Kidney (tissue), 13 donors: ENCODE measurements at regions not wholly inside any gene's neighbourhood (a gene's known extent, or its start where the extent isn't known, plus 50 kb on each side); places are given as distances from the start of the nearest gene placed in this dataset.

ENCODE experiments used
- DNase-seq, 5 donors: peaks; one replicate each; pipeline ENCODE4 v3.0.0-alpha.2; 2013 to 2020
- FAIRE-seq: peaks from 2 replicates; lab custom pipeline; 2012; peaks lifted over from hg19 to GRCh38; lab: Jason Lieb, UNC
- H3K27ac ChIP-seq, 2 donors: one replicate each; pipeline ENCODE4 v1.7.0; 2013; ENCODE audit warnings: low read depth in 2 of 2, low read length in 2 of 2, inconsistent platforms in 1 of 2
- H3K27me3 ChIP-seq: one replicate; pipeline ENCODE4 v1.7.1; 2013; ENCODE audit warnings: low read length, inconsistent platforms; ENCODE audit not compliant: control insufficient read depth, insufficient read depth
- H3K36me3 ChIP-seq, 3 donors: one replicate each; pipeline versions ENCODE4 v1.7.0 to v1.7.1; 2013; ENCODE audit warnings: low read length in 3 of 3, control low read depth in 1 of 3, inconsistent platforms in 1 of 3; ENCODE audit not compliant: insufficient read depth in 3 of 3, control insufficient read depth in 2 of 3
- H3K4me1 ChIP-seq, 3 donors: one replicate each; pipeline versions ENCODE4 v1.7.0 to v1.7.1; 2013; ENCODE audit warnings: low read length in 3 of 3, inconsistent platforms in 1 of 3, low read depth in 1 of 3; ENCODE audit not compliant: control insufficient read depth in 2 of 3, insufficient read depth in 2 of 3
- H3K4me3 ChIP-seq, 3 donors: one replicate each; pipeline versions ENCODE4 v1.7.0 to v1.8.1; 2013; ENCODE audit warnings: low read length in 3 of 3, control low read depth in 1 of 3, inconsistent platforms in 1 of 3
- H3K9ac ChIP-seq, 3 donors: one replicate each; pipeline versions ENCODE4 v1.7.0 to v1.7.1; 2013; ENCODE audit warnings: low read length in 3 of 3, control low read depth in 1 of 3, inconsistent platforms in 1 of 3
- H3K9me3 ChIP-seq, 3 donors: one replicate each; pipeline versions ENCODE4 v1.7.0 to v1.7.1; 2013; ENCODE audit warnings: low read length in 3 of 3, control low read depth in 1 of 3, inconsistent platforms in 1 of 3; ENCODE audit not compliant: control insufficient read depth in 2 of 3, insufficient read depth in 1 of 3
- intact Hi-C: fragments of 100-400 bp; cut with DNase I; formaldehyde crosslinking; loops from one replicate; pipeline ENCODE4 v1.11.1; 2022
- TF ChIP-seq, protein P1 (sequence below): IDR thresholded peaks from 3 replicates; pipeline ENCODE4 v1.5.1; 2012; ENCODE audit warnings: mild to moderate bottlenecking, moderate library complexity, borderline replicate concordance; ENCODE audit not compliant: insufficient read depth; ENCODE audit errors: extremely low read depth
- donor health status: control.
- donor health status: control.
- donor health status: control.
- donor health status: control.
- donor health status: control.
- donor health status: DM: yes; HTN: yes; CAD: no.
- donor health status: Normal renal cell carcinoma (clear cell type).

DNA sequence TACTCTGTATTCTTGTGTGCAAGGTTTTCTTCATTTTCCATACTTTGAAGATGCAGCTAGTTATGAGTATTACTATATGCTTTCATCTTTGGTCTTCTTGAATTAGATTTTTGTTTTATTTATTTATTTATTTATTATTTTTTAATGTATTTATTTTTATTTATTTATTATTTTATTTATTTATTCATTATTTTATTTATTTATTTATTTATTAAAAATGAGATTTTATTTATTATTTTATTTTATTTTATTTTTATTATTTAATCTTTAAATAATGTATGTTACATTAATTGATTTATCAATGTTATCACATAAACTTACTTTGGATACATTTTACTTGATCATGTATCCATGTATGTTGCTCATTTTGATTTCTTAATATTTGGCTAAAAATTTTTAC is 132.3 kb upstream of the GALNT13 start:
- DNase-seq (no peak), FAIRE-seq (peak; percentile 99)
- H3K4me1 ChIP-seq = no peaks in the 10 kb centered on the region
- no peak overlapping the region for H3K27ac ChIP-seq
- H3K27me3 ChIP-seq = no peaks in the 10 kb centered on the region
- no peak overlapping the region for H3K4me3 ChIP-seq
- no peaks in the 10 kb centered on the region for H3K9me3 ChIP-seq
- H3K36me3 ChIP-seq = no peaks in the 10 kb centered on the region
- intact Hi-C loops = no loop called here
- no peak overlapping the region for H3K9ac ChIP-seq
- TF ChIP-seq, protein P1, sequence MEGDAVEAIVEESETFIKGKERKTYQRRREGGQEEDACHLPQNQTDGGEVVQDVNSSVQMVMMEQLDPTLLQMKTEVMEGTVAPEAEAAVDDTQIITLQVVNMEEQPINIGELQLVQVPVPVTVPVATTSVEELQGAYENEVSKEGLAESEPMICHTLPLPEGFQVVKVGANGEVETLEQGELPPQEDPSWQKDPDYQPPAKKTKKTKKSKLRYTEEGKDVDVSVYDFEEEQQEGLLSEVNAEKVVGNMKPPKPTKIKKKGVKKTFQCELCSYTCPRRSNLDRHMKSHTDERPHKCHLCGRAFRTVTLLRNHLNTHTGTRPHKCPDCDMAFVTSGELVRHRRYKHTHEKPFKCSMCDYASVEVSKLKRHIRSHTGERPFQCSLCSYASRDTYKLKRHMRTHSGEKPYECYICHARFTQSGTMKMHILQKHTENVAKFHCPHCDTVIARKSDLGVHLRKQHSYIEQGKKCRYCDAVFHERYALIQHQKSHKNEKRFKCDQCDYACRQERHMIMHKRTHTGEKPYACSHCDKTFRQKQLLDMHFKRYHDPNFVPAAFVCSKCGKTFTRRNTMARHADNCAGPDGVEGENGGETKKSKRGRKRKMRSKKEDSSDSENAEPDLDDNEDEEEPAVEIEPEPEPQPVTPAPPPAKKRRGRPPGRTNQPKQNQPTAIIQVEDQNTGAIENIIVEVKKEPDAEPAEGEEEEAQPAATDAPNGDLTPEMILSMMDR = no peak

DNA sequence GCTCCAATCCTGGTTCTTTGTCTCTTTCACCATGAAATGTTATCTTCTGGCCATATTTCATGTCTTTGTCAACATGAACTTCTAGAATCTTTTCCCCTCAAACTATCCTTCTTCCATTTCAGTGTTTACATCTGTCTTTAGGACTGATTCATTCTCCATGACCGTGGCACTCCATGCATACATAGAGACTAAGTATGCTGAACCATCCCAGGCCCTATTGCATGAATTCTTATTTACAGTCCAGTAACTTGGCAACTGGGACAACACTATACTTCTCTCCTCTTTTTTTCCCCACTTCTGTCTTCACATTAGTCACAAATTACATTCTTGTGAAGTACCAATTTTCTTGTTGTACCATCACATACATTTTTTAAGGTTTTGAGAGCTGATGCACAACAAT is 109.8 kb upstream of the GALNT13 start:
- Histone ChIP-seq H3K9ac (no peak overlapping the region), H3K27me3 (no peaks in the 10 kb centered on the region), H3K9me3 (peaks cover 0 to 8% (median 0%) of the 10 kb centered on the region in 3 donors), H3K36me3 (no peaks in the 10 kb centered on the region), H3K4me1 (no peaks in the 10 kb centered on the region), H3K4me3 (no peak overlapping the region), H3K27ac (no peak overlapping the region)
- intact Hi-C loops = no loop called here
- no peak for DNase-seq
- FAIRE-seq = no peak
- TF ChIP-seq, protein P1 = no peak

DNA sequence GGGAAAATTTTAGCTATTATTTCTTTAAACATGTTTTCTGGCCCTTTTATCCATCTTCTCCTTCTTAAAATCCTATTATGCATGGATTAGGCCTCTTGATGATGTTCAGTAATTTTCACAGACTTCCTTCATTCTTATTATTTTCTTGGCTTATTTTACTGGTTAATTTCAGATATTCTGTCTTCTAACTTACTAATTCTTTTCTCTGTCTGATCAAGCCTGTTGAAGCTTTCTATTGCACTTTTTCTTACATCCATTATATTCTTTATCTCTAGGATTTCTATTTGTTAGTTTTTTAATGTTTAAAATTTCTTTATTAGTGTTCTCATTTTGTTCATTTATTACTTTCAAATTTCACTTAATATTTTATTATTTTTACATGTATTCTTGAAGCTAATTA is 105.3 kb upstream of the GALNT13 start:
- no peaks in the 10 kb centered on the region for H3K27me3 ChIP-seq
- DNase-seq (no peak), FAIRE-seq (peak; percentile 51)
- H3K4me3 ChIP-seq = no peak overlapping the region
- intact Hi-C loops = no loop called here
- TF ChIP-seq, protein P1 = no peak
- H3K9ac ChIP-seq = no peak overlapping the region
- H3K27ac ChIP-seq = no peak overlapping the region
- no peaks in the 10 kb centered on the region for H3K4me1 ChIP-seq
- H3K9me3 ChIP-seq = peaks cover 0 to 18% (median 0%) of the 10 kb centered on the region in 3 donors
- no peaks in the 10 kb centered on the region for H3K36me3 ChIP-seq

DNA sequence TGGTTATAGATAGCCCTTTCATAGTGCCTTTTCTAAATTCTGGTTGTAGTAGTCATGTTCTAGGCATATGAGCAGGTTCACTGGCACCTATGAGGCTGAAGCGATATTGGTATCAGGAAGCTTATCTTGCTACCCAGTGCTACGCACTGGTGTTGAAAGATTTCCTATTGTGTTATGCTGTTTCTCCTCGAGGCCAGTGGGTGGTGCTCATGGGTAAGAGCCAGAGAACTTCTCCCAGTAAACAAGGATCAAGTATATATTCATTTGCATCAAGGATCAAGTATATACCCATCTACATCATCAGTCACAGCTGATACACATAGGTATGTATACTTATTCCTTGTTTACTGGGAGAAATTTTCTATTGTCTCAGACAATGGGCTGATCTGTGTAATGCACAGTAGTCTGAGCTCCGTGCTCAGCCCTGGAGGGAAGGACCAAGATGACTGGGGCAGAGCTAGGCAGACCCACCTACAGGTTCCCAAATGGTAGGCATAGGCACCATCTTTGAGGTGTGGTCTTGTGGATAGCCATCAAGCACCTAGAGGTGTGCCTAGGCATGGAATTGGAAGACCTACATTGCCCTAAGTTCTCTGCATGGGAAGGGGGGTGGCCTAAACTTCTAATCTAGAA is 101.2 kb upstream of the GALNT13 start:
- Histone ChIP-seq H3K27me3 (no peaks in the 10 kb centered on the region), H3K27ac (no peak overlapping the region), H3K9ac (no peak overlapping the region), H3K9me3 (peaks cover 0 to 17% (median 0%) of the 10 kb centered on the region in 3 donors), H3K4me1 (no peaks in the 10 kb centered on the region), H3K36me3 (no peaks in the 10 kb centered on the region), H3K4me3 (no peak overlapping the region)
- intact Hi-C loops = no loop called here
- TF ChIP-seq, protein P1 = peak; percentile 10
- DNase-seq (no peak), FAIRE-seq (no peak)
